MCF 10A (cell line): ENCODE measurements at regions not wholly inside any gene's neighbourhood (a gene's known extent, or its start where the extent isn't known, plus 50 kb on each side); places are given as distances from the start of the nearest gene placed in this dataset.

Experiments used
- BruUV-seq: library from RNA; stranded (reverse); fragments of 400-500 nt; replicated peaks from 2 replicates; lab custom pipeline; 2021; lab: Mats Ljungman, UMichigan
- CTCF ChIA-PET: fragments of 300-600 bp; sonication (Branson Sonifier 250); formaldehyde crosslinking; extraction: SDS; loops from one replicate; lab custom pipeline; 2021; ENCODE audit warnings: antibody characterized with exemption, inconsistent platforms; lab: Yijun Ruan, JAX
- POLR2A ChIA-PET: fragments of 300-600, 350-650 bp; sonication (Branson Sonifier 250); formaldehyde crosslinking; extraction: SDS; loops from one replicate; lab custom pipeline; 2020; ENCODE audit warnings: antibody characterized with exemption, inconsistent platforms; lab: Yijun Ruan, JAX
- DNase-seq: peaks from one replicate; pipeline ENCODE4 v3.0.0-alpha.2; 2018; ENCODE audit not compliant: unreplicated experiment
- H3K27ac Mint-ChIP-seq: one replicate; pipeline ENCODE4 v1.8.0; 2022; ENCODE audit warnings: mild to moderate bottlenecking, low read depth, mixed read lengths; ENCODE audit not compliant: unreplicated experiment
- H3K27me3 Mint-ChIP-seq: one replicate; pipeline ENCODE4 v1.8.0; 2022; ENCODE audit warnings: mixed read lengths; ENCODE audit not compliant: insufficient read depth, unreplicated experiment
- H3K36me3 Mint-ChIP-seq: one replicate; pipeline ENCODE4 v1.8.0; 2022; ENCODE audit warnings: mild to moderate bottlenecking, moderate library complexity, mixed read lengths; ENCODE audit not compliant: insufficient read depth, unreplicated experiment
- H3K4me1 Mint-ChIP-seq: one replicate; pipeline ENCODE4 v1.8.0; 2022; ENCODE audit warnings: mixed read lengths; ENCODE audit not compliant: insufficient read depth, unreplicated experiment
- H3K4me3 Mint-ChIP-seq: one replicate; pipeline ENCODE4 v1.8.0; 2022; ENCODE audit warnings: mild to moderate bottlenecking, moderate library complexity, mixed read lengths; ENCODE audit not compliant: unreplicated experiment
- H3K9me3 Mint-ChIP-seq: one replicate; pipeline ENCODE4 v1.8.0; 2022; ENCODE audit warnings: mixed read lengths; ENCODE audit not compliant: unreplicated experiment
- intact Hi-C: fragments of 100-400 bp; cut with micrococcal nuclease; formaldehyde crosslinking; loops from 2 replicates; pipeline ENCODE4 v1.14.1; 2022
- TF ChIP-seq, protein P1 (sequence below): fragments of 200-600 bp; IDR thresholded peaks from one replicate; pipeline ENCODE4 v1.8.0; 2022; ENCODE audit warnings: antibody characterized with exemption, mild to moderate bottlenecking; ENCODE audit not compliant: unreplicated experiment

- Mint-ChIP-seq H3K4me1 (no peaks in the 10 kb centered on the region), H3K27ac (no peak overlapping the region), H3K27me3 (peaks cover 33% of the 10 kb centered on the region), H3K4me3 (no peak overlapping the region), H3K36me3 (no peaks in the 10 kb centered on the region), H3K9me3 (peaks cover 9% of the 10 kb centered on the region)
- TF ChIP-seq, protein P1, sequence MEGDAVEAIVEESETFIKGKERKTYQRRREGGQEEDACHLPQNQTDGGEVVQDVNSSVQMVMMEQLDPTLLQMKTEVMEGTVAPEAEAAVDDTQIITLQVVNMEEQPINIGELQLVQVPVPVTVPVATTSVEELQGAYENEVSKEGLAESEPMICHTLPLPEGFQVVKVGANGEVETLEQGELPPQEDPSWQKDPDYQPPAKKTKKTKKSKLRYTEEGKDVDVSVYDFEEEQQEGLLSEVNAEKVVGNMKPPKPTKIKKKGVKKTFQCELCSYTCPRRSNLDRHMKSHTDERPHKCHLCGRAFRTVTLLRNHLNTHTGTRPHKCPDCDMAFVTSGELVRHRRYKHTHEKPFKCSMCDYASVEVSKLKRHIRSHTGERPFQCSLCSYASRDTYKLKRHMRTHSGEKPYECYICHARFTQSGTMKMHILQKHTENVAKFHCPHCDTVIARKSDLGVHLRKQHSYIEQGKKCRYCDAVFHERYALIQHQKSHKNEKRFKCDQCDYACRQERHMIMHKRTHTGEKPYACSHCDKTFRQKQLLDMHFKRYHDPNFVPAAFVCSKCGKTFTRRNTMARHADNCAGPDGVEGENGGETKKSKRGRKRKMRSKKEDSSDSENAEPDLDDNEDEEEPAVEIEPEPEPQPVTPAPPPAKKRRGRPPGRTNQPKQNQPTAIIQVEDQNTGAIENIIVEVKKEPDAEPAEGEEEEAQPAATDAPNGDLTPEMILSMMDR: no peak
- BruUV-seq: no TSS peak
- intact Hi-C loops: no loop called here
- no peak for DNase-seq
- ChIA-PET CTCF (interaction anchor here (0.7 to 1.2 kb wide), 2 partner anchors 11 to 716 kb away, joined by 4 to 5 read pairs; no protein-coding TSS in a partner anchor), POLR2A (interaction anchor here (1.0 kb wide), 1 partner anchor 16 kb away, joined by 3 read pairs; no protein-coding TSS in a partner anchor)
These were observed 315.1 kb downstream of the EPHA7 start for GRCh38 chr6:93104195-93104817.

- no TSS peak for BruUV-seq
- ChIA-PET POLR2A (interaction anchor here (1.2 kb wide), 1 partner anchor 15 kb away, joined by 3 read pairs; no protein-coding TSS in a partner anchor), CTCF (no interaction called here)
- no peak overlapping the region for H3K4me3 Mint-ChIP-seq
- no peak overlapping the region for H3K27ac Mint-ChIP-seq
- intact Hi-C loops: no loop called here
- TF ChIP-seq, protein P1: no peak
- H3K27me3 Mint-ChIP-seq: peaks cover 46% of the 10 kb centered on the region
- H3K36me3 Mint-ChIP-seq: no peaks in the 10 kb centered on the region
- DNase-seq: no peak
- H3K9me3 Mint-ChIP-seq: no peaks in the 10 kb centered on the region
- H3K4me1 Mint-ChIP-seq: no peaks in the 10 kb centered on the region
These were observed 330.5 kb downstream of the EPHA7 start for GRCh38 chr6:93088621-93089501.

DNA sequence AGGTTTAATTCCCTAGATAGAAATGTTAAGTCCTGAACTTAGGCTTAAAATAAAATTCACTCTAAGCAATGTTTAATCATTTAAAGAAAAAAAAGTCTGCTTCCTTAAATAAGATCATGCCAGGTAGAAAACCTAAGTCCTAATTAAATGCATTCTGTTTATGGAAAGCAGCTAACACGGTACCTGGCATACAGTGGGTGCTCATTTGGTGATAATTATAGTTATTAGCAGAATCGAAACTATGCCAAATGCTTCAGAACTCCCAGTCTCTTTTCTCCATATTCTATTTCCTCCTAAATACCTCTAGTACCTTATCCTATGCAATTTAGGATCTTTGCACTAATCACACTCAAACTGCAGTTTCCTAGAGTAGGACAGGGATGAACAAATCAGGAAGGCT is 331.8 kb downstream of the EPHA7 start:
- Mint-ChIP-seq H3K9me3 (no peaks in the 10 kb centered on the region), H3K36me3 (no peaks in the 10 kb centered on the region), H3K4me1 (no peaks in the 10 kb centered on the region), H3K4me3 (no peak overlapping the region), H3K27ac (no peak overlapping the region), H3K27me3 (peaks cover 46% of the 10 kb centered on the region)
- intact Hi-C loops: no loop called here
- POLR2A ChIA-PET: interaction anchor here (1.2 kb wide), 1 partner anchor 16 kb away, joined by 3 read pairs; no protein-coding TSS in a partner anchor
- no peak for DNase-seq
- TF ChIP-seq, protein P1: no peak
- BruUV-seq: no TSS peak
- CTCF ChIA-PET: no interaction called here

DNA sequence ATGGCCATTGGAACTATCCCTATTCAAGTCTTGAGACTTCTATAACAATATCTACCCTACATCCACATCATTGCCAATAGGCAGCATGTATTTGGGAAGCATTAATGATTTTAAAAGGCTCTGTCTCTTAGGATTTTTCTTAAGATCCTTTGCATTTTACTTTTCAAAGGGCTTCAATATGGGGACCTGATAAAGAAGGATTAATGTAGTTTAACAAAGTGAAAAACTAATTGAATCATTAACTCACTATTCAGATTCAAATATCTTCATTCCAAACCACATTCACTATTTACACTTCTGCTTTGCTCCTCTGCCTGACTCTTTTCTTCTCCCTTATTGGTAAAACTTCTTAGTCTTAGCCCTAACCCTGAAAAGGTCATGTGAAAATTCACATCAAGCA is 333.0 kb downstream of the EPHA7 start:
- Mint-ChIP-seq H3K27me3 (peaks cover 46% of the 10 kb centered on the region), H3K9me3 (no peaks in the 10 kb centered on the region), H3K36me3 (no peaks in the 10 kb centered on the region), H3K27ac (no peak overlapping the region), H3K4me1 (no peaks in the 10 kb centered on the region), H3K4me3 (no peak overlapping the region)
- intact Hi-C loops: no loop called here
- POLR2A ChIA-PET: no interaction called here
- CTCF ChIA-PET: interaction anchor here (0.5 kb wide), 1 partner anchor 276 kb away, joined by 3 read pairs; no protein-coding TSS in a partner anchor
- TF ChIP-seq, protein P1: no peak
- BruUV-seq: no TSS peak
- DNase-seq: no peak
